GM18505 (cell line): ENCODE measurements at regions not wholly inside any gene's neighbourhood (a gene's known extent, or its start where the extent isn't known, plus 50 kb on each side); places are given as distances from the start of the nearest gene placed in this dataset.
A peak's percentile ranks its signal among the peaks of the same experiment; 100 is the strongest.
"Not testable (repeated sequence)": the region's sequence is repeated elsewhere in the genome, so short reads cannot be mapped to it uniquely, and the experiment has no call there.

Experiments used
- ATAC-seq: cut with Tn5 transposase; IDR thresholded peaks from one replicate; pipeline ENCODE4 v1.9.1; 2021; ENCODE audit not compliant: unreplicated experiment
- POLR2A ChIP-seq: IDR thresholded peaks from 4 replicates; pipeline ENCODE4 v1.6.1; 2011; ENCODE audit warnings: borderline replicate concordance; ENCODE audit not compliant: insufficient read depth, insufficient read length; ENCODE audit errors: extremely low read depth

DNA sequence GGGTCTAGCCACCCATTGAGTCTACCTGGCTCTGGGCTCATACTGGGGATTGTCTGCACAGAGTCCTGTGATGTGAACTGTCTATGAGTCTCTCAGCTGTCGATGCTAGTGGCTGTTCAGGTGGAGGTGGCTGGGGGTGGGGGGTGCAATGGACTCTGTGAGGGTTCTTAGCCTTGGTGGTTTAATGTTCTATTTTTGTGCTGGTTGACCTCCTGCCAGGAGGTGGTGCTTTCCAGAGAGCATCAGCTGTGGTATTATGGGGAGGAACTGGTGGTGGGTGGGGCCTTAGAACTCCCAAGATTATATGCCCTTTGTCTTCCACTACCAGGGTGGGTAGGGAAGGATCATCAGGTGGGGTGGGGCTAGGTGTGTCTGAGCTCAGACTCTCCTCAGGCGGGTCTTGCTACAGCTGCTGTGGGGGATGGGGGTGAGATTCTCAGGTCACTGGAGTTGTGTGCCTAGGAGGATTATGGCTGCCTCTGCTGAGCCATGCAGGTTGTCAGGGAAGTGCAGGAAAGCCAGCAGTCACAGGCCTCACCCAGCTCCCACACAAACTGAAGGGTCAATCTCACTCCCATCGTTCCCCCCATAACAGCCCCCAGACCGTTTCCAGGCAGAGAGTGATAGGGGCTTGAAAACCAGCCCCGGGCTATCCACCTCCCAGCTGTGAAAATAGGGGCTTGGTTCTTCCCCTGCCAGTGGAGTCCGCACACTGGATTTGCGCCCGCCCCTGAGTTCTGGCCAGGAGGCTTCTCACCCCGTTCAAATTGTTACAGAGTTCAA lies 104.0 kb upstream of the EPB41L4A start:
- peak; percentile 21 for TF ChIP-seq POLR2A
- peak; percentile 61 for ATAC-seq

DNA sequence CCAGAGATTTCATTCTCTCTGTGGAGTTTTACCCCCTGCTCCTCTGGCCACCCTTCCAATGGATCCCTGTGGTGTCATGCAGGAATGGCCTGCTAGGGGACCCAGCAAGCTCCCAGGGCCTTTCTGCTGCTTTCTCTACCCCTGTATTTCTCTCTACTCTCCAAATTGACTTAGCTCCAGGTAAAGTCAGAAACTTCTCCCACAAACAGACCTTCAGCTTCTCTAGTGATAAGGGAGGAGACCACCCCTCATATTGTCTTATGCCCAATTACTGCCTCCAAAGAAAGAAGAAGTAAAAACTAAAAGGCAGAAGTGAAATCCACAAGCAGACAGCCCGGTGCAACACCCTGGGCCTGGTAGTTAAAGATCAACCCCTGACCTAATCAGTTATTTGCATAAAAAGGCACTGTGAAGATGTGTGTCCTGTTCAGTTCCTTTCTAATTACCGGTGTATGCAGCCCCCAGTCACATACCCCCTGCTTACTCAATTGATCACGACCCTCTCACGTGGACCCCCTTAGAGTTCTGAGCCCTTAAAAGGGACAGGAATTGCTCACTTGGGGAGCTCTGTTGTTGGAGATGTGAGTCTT lies 104.7 kb upstream of the EPB41L4A start:
- peak; percentile 74 for ATAC-seq
- peak; percentile 21 for TF ChIP-seq POLR2A

DNA sequence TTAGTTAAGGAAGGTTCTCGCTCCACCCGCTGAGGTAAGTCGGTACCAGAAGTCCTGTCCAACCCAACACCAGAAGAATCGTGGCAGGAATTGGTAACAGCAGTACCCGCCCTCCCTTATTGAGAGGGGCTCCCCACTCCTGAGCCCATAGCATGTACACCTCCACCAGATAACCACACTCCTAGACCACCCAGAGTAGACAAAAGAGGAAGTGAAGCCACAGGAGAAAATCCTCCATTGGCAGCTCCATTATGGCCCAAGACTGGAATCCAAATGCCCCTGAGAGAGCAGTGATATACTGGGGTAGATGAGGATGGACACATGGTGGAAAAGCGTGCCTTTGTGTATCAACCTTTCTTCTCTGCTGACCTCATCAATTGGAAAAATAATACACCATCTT lies 106.1 kb upstream of the EPB41L4A start:
- ATAC-seq, result no peak
- TF ChIP-seq POLR2A, result no peak

DNA sequence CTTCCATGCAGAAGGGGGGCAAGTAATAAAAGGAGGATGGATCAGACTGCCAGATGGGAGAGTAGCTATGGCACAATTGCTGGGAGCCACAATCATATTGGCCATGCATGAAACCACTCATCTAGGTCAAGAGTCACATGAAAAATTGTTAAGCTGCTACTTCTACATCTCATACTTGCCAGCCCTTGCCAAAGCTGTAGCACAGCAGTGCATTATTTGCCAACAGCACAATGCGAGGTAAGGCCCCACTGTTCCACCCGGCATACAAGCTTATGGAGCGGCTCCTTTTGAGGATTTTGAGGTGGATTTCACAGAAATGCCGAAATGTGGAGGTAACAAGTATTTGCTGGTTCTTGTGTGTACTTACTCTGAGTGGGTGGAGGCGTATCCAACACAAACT lies 109.9 kb upstream of the EPB41L4A start:
- TF ChIP-seq POLR2A, result no peak
- ATAC-seq, result no peak

DNA sequence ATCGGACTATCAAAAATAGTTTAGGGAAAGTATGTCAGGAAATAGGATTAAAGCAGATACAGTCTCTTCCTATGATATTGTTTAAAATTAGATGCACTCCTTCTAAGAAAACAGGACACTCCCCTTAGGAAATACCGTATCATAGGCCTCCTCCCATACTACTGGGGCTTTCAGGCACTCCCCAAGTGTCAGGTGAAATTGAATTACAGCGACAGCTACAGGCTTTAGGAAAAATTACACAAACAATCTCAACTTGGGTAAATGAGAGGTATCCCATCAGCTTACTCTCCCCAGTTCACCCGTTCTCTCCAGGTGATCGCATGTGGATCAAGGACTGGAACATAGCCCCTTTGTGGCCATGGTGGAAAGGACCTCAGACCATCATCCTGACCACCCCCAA lies 110.4 kb upstream of the EPB41L4A start:
- no peak for ATAC-seq
- TF ChIP-seq POLR2A, result no peak

DNA sequence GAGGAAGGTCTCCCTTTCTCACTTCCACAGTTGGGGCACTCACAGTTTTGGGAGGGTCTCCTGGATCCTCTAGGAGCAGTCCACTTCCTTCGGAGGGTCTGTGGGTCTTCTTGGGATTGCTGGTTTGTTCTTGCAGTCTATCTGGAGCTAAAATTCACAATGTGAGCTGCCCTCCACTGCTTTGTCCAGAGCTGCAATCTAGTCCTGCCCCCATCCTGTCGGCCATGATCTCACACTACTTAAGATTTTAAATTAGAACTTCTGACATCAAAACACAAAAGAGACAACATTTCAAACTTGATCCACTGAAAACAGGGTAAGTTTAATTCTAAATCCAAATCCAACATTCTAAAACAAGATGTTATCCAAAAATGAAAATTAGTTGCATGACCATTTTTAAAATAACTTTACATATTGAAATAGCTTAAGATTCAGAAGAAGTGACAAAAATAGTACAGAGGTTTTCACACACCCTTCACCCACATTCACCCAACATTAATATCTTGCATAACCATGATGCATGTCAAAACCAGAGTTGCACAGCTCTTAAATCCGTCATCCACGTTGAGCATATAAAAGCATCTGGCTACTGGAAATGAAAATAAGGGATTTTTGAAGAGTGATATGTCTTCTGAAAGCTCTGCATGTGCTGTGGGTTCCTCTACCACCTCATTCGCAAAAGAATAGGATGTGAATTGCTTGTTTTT lies 113.7 kb upstream of the EPB41L4A start:
- no peak for TF ChIP-seq POLR2A
- no peak for ATAC-seq

DNA sequence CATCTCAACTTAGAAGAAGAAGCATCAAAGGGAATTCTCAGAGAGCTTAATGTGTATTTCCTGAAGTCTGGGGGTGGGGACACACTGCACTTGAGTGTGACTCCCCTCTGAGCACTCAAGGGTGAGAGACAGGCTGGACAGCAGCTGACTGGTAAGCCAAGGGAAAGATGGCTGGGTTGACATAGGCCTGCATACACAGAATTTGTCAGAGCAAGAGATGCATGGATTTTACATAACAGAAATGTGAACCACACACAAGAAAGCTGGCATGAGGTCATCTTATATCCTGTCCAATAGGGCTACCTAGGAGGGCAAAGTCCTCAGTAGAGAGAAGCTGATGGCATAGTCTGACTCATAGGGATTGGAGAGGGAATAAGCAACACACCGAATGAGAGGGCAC lies 114.3 kb upstream of the EPB41L4A start:
- ATAC-seq, result no peak
- no peak for TF ChIP-seq POLR2A

DNA sequence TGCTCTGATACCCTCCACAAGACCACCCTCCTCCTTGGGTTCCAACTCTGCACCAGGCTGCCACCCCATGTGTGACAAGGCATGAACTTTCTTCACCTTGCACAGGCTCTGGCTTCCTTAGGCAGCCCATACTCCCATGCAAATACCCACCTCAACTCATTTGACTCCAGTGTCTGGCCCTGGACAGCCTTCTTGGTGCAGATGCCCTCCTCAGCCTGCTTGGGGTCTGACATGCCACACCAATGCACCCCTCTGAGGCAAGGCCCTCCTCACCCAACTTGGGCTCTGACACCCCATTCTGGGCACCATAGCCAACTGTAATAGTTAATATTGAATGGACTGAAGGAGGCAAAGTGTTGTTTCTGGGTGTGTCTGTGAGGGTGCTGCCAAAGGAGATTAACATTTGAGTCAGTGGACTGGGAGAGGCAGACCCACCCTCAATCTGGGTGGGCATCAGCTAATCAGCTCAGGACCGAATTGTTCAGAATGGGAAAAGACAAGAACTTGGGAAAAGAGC lies 115.0 kb upstream of the EPB41L4A start:
- TF ChIP-seq POLR2A, result no peak
- no peak for ATAC-seq

DNA sequence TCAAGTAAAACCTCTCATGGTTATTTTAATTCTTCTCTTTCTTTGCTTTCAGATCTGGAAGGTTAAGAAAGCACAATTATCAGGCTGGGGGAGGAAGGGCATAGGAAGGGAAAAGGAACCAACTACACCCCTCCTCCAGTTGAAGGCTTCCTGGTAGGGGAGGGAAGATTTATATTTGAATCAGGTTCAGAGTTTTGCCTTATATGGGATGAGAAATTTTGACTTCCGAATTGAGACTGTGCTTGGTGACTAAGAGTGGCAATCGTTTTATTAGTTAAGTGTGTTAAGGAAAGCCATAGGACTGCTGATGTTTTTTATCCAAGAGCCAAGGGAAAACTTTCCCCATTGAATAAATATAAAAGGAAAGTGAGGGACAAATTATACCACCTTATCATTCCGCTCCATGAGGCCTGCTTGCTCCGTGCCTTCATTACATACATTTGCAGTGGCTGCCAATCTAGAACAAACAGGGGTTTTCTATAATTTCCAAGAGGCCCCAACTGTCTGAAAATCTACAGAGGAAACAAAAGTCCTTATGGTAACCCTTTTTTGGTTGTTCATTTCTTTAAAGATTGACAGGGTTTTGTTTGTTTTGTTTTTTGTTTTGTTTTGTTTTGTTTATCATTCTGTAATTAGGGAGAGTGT lies 115.7 kb upstream of the EPB41L4A start:
- no peak for TF ChIP-seq POLR2A
- ATAC-seq, result no peak

DNA sequence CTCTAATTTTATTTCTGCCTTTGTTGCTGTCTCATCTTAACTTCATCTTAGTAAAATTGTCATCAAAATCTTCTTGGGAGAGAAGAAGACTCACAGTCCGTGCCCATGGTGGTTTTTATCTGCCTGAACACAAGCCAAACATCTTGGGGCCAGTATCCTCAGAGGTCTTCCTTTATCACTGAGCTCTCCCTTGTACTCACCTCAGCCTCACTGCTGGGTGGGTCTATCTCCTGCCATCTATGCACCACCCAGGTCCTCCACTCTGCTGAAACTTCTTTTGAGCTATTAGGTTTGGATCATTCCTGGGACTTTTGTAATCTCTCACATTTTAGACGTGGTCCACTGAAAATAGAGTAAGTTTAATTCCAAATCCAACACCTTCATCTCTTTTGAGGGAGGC lies 116.3 kb upstream of the EPB41L4A start:
- TF ChIP-seq POLR2A, result no peak
- ATAC-seq, result no peak

DNA sequence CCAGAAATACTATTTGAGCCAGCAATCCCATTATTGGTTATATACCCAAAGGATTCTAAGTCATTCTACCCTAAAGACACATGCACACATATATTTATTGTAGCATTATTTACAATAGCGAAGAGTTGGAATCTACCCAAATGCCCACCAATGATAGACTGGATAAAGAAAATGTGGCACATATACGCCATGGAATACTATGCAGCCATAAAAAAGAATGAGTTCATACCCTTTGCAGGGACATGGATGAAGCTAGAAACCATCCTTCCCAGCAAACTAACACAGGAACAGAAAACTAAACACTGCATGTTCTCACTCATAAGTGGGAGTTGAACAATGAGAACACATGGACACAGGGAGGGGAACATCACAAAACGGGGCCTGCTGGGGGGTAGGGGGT lies 125.5 kb upstream of the EPB41L4A start:
- ATAC-seq, result not testable (repeated sequence)

DNA sequence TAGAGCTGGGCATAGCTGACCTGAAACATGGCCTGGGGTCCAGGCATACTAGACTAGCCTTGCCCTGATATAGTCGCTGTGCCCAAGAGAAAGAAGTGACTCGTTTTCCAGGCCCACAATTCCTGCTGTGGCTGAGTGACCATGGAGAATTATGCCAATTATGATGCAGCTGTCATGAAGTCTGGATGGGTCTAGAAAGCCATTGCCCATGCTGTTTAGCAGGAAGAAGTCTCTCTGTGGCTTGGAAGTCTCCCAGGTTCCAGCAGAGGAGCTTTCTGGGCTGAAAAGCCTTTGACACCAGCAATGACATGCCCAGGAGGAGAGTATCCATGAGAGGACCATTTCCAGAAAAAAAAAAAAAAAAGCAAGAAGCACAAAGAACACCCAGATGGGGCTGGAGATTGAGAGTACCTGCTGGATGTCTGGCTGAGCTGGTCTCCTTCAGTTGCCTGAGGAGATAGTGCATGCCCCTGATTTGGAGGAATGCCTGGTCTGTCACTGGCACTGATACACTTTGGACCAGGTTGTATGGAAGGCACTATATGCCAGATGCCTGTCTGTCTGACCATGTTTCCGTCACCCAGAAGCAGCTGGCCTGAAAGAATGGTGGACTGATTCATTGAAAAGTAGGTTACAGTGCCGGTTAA lies 128.0 kb upstream of the EPB41L4A start:
- ATAC-seq, result no peak
- no peak for TF ChIP-seq POLR2A
